SU-DHL-6 (cell line): ENCODE measurements at regions not wholly inside any gene's neighbourhood (a gene's known extent, or its start where the extent isn't known, plus 50 kb on each side); places are given as distances from the start of the nearest gene placed in this dataset.

ENCODE experiments used
- H2AFZ ChIP-seq: fragments of 200-600 bp; sonication (generic); 2 replicates; pipeline ENCODE4 v1.6.1; 2014; ENCODE audit warnings: low read depth, mild to moderate bottlenecking, moderate library complexity, mixed read lengths, antibody characterized with exemption, low read length; ENCODE audit not compliant: severe bottlenecking
- H3F3A ChIP-seq: fragments of 200-600 bp; shearing (Covaris generic); 2 replicates; pipeline ENCODE4 v1.6.0; 2016; ENCODE audit warnings: antibody characterized with exemption, mild to moderate bottlenecking; ENCODE audit not compliant: insufficient read depth
- H3K27ac ChIP-seq: fragments of 200-600 bp; sonication (generic); 2 replicates; pipeline ENCODE4 v1.5.1; 2016; ENCODE audit warnings: low read depth, mild to moderate bottlenecking, low read length, moderate library complexity, mixed read lengths
- H3K27me3 ChIP-seq: fragments of 200-600 bp; sonication (generic), shearing (Covaris generic); 2 replicates; pipeline ENCODE4 v1.6.0; 2014; ENCODE audit warnings: mild to moderate bottlenecking, low read length
- H3K36me3 ChIP-seq: fragments of 200-600 bp; sonication (generic); 2 replicates; pipeline ENCODE4 v1.6.1; 2014; ENCODE audit warnings: mild to moderate bottlenecking, low read length, mixed read lengths
- H3K4me2 ChIP-seq: fragments of 300-600, 200-600 bp; shearing (Covaris generic), sonication (generic); 2 replicates; pipeline ENCODE4 v1.6.0; 2014; ENCODE audit warnings: low read length, low read depth, mild to moderate bottlenecking; ENCODE audit not compliant: poor library complexity, severe bottlenecking
- H3K4me3 ChIP-seq: fragments of 200-600 bp; sonication (generic); 2 replicates; pipeline ENCODE4 v1.5.1; 2014; ENCODE audit warnings: antibody characterized with exemption, low read length, mild to moderate bottlenecking, mixed read lengths; ENCODE audit not compliant: insufficient read depth, poor library complexity, severe bottlenecking
- H3K79me2 ChIP-seq: fragments of 200-600 bp; sonication (generic); 2 replicates; pipeline ENCODE4 v1.6.1; 2014; ENCODE audit warnings: mild to moderate bottlenecking, low read length, moderate library complexity; ENCODE audit not compliant: insufficient read depth
- H3K9ac ChIP-seq: fragments of 200-600 bp; sonication (generic); 2 replicates; pipeline ENCODE4 v1.7.0; 2014; ENCODE audit warnings: mild to moderate bottlenecking, low read length
- H3K9me2 ChIP-seq: fragments of 200-600 bp; sonication (generic); replicated peaks from 2 replicates; pipeline ENCODE4 v1.6.1; 2014; ENCODE audit warnings: low read length; ENCODE audit not compliant: insufficient read depth
- H3K9me3 ChIP-seq: fragments of 200-600 bp; sonication (generic); 2 replicates; pipeline ENCODE4 v1.6.1; 2014; ENCODE audit warnings: low read length, mixed read lengths; ENCODE audit not compliant: insufficient read depth
- H4K20me1 ChIP-seq: fragments of 200-600 bp; sonication (generic); 2 replicates; pipeline ENCODE4 v1.6.1; 2014; ENCODE audit warnings: low read depth, mild to moderate bottlenecking, antibody characterized with exemption, low read length, moderate library complexity, mixed read lengths
- EZH2phosphoT487 ChIP-seq: fragments of 200-600 bp; sonication (generic), shearing (Covaris generic); conservative IDR thresholded peaks from 2 replicates; pipeline ENCODE4 v1.6.1; 2018; ENCODE audit warnings: mild to moderate bottlenecking, antibody characterized with exemption, low read length, moderate library complexity, mixed read lengths
- TF ChIP-seq, protein P1 (sequence below): fragments of 200-600 bp; sonication (generic); IDR thresholded peaks from one replicate; pipeline ENCODE4 v1.5.1; 2017; ENCODE audit warnings: antibody characterized with exemption, mild to moderate bottlenecking, low read length, moderate library complexity; ENCODE audit not compliant: insufficient read depth, poor library complexity, severe bottlenecking

- Histone ChIP-seq H3K36me3 (no peaks in the 10 kb centered on the region), H3F3A (no peaks in the 10 kb centered on the region), H3K4me2 (no peak overlapping the region), H3K27ac (no peak overlapping the region), H3K9me2 (no peaks in the 10 kb centered on the region), H3K9ac (no peak overlapping the region), H3K79me2 (no peaks in the 10 kb centered on the region), H3K9me3 (no peaks in the 10 kb centered on the region), H3K27me3 (no peaks in the 10 kb centered on the region), H2AFZ (no peak overlapping the region), H3K4me3 (no peak overlapping the region), H4K20me1 (no peaks in the 10 kb centered on the region)
- TF ChIP-seq, protein P1, sequence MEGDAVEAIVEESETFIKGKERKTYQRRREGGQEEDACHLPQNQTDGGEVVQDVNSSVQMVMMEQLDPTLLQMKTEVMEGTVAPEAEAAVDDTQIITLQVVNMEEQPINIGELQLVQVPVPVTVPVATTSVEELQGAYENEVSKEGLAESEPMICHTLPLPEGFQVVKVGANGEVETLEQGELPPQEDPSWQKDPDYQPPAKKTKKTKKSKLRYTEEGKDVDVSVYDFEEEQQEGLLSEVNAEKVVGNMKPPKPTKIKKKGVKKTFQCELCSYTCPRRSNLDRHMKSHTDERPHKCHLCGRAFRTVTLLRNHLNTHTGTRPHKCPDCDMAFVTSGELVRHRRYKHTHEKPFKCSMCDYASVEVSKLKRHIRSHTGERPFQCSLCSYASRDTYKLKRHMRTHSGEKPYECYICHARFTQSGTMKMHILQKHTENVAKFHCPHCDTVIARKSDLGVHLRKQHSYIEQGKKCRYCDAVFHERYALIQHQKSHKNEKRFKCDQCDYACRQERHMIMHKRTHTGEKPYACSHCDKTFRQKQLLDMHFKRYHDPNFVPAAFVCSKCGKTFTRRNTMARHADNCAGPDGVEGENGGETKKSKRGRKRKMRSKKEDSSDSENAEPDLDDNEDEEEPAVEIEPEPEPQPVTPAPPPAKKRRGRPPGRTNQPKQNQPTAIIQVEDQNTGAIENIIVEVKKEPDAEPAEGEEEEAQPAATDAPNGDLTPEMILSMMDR: no peak
- TF ChIP-seq EZH2phosphoT487: no peak
Measured at GRCh38 chr16:51436742-51437141, 285.7 kb upstream of the SALL1 start.

DNA sequence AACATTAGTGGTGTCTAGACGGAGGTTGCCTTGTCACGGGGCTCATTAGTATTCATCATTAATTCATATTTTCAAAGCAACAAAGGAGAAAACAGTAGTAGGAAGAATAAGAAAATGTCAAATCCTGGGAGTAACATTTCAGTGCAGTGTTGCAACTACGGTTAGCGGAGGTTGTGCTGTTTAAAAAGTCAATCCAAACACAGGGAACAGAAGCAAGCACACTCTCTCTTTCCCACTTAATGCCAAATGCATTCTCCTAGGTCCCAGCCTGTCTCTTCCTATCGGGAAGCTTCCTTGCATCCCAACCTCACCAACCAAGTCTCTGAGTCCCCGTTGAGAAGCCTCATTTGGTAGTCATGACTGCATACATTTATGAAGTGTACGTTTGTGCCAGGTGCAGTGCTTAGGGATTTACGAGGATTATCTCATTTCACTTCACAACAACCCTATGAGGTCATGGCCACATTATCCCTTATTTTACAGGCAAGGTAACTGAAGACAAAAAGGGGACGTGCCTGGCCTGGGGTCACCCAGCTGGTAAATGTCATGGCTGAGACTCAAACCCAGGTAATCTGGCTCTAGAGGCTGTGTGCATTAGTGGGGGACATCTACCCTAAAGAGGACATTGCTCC, 283.6 kb upstream of the SALL1 start:
- H3K9ac ChIP-seq: no peak overlapping the region

GRCh38 chr16:51433599-51433998, 282.5 kb upstream of the SALL1 start:
- Histone ChIP-seq H2AFZ (no peak overlapping the region), H3K79me2 (no peaks in the 10 kb centered on the region), H3K27ac (no peak overlapping the region), H3K27me3 (no peaks in the 10 kb centered on the region), H3K4me2 (no peak overlapping the region), H3K9ac (no peak overlapping the region), H3K9me2 (no peaks in the 10 kb centered on the region), H3F3A (no peaks in the 10 kb centered on the region), H4K20me1 (no peaks in the 10 kb centered on the region), H3K9me3 (no peaks in the 10 kb centered on the region), H3K36me3 (no peaks in the 10 kb centered on the region), H3K4me3 (no peak overlapping the region)
- TF ChIP-seq, protein P1: no peak
- TF ChIP-seq EZH2phosphoT487: no peak

More for the DNA sequence above, 283.6 kb upstream of the SALL1 start:
- no peak overlapping the region for H2AFZ ChIP-seq
- H3K36me3 ChIP-seq: no peaks in the 10 kb centered on the region
- H3K4me3 ChIP-seq: no peak overlapping the region
- H3F3A ChIP-seq: no peaks in the 10 kb centered on the region
- H3K27me3 ChIP-seq: no peaks in the 10 kb centered on the region
- no peaks in the 10 kb centered on the region for H4K20me1 ChIP-seq
- H3K9me2 ChIP-seq: no peaks in the 10 kb centered on the region
- no peaks in the 10 kb centered on the region for H3K79me2 ChIP-seq
- no peak overlapping the region for H3K27ac ChIP-seq
- no peak overlapping the region for H3K4me2 ChIP-seq
- no peaks in the 10 kb centered on the region for H3K9me3 ChIP-seq
- no peak for TF ChIP-seq EZH2phosphoT487
- TF ChIP-seq, protein P1: no peak
